Muscle of arm (tissue), 1 donor: ENCODE measurements at regions not wholly inside any gene's neighbourhood (a gene's known extent, or its start where the extent isn't known, plus 50 kb on each side); places are given as distances from the start of the nearest gene placed in this dataset.
A peak's percentile ranks its signal among the peaks of the same experiment; 100 is the strongest.

Experiments used
- DNase-seq: peaks from one replicate; pipeline ENCODE4 v3.0.0-alpha.2; 2013

DNA sequence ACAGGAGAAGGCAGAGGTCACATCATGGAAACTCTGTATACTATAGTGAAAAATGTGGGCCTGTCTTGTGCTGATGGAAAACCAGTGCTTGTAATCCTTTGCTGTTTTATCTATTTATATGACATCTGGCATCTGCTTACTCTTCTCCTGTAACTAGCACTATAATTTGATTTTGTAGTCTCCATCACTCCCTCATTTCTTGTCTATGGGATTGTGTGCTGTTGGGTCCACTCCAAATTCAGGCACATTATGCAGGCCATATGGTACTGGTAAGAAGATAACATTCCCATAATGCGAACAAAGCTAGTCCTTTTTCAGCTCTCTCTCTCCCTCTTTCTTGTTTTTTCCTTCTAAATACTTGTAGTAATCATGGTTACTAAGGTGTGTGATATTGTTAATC is 581.2 kb upstream of the IGFBP7 start:
- no peak for DNase-seq

- DNase-seq: no peak
These were observed 579.6 kb upstream of the IGFBP7 start for GRCh38 chr4:57689693-57690205.

GRCh38 chr4:57682275-57682674 is 572.1 kb upstream of the IGFBP7 start:
- no peak for DNase-seq

DNA sequence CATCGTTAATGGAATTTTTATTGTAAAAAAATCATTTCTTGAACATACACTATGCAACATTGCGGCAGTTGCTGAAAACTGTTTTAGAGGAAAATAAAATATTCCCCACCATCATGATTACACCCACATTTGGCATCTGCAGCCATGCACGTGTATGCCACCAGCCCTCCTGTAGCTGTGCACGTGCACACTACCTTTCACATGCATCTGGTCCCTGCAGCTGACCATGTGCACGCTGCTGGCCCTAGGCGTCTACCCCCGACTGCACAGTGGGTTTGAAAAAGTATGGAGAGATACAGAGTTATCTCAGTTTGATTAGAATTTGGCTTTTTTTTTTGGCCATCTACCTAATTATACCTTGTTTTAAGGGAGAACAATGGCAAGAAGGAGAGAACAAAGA is 569.8 kb upstream of the IGFBP7 start:
- DNase-seq: no peak

- DNase-seq: no peak
These were observed 566.2 kb upstream of the IGFBP7 start for GRCh38 chr4:57676394-57676793.

GRCh38 chr4:57672846-57673433 is 562.8 kb upstream of the IGFBP7 start:
- no peak for DNase-seq

- DNase-seq: no peak
These were observed 558.4 kb upstream of the IGFBP7 start for GRCh38 chr4:57668621-57669020.

DNA sequence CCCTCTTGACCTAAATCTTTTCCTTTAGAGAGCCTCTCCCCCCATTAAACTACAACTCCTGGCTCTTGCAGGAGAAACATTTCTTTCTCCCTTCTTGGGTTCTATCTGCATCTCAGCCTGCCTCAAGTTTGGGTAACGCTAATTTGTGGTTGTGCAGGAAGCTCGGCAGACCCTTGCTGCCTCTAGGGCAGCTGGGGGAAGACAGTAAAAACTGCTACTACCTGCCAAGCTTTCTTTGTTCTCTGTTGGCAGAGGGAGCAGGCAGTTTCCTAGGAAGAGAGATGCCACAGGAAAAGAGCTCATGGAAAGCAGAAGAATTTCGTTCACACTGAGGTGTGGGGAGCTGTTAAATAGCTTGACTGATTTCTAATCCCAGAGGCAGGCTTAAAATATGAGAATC is 555.6 kb upstream of the IGFBP7 start:
- no peak for DNase-seq

DNA sequence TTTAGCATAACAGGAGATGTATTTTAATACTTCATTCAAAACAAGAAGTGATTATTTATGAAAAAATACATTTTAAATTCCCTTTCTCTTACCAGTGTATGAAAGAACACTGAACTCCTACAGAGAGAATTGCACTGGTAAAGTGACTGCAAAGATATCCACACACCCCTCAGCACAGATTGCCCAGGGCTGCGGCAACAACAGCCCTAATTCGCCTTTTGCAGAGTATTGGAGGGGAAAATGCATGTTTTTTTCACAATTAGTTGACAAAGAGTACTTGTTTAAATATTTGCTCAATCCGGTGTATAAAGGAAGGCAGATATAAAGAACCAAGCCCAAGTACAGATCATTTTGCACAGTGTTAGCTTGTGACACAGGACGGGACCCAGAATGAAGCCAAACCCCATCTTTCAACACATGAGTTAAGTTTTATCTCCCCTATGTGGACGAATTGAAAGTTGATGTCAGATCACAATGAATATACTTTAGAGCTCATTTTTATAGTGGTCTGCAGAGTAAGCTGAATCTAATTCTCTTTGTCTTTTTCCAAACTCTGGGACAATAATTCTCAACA is 551.4 kb upstream of the IGFBP7 start:
- DNase-seq: peak; percentile 2

GRCh38 chr4:57658673-57659072 is 548.5 kb upstream of the IGFBP7 start:
- no peak for DNase-seq

GRCh38 chr4:57658188-57658587 is 548.0 kb upstream of the IGFBP7 start:
- DNase-seq: no peak

- no peak for DNase-seq
These were observed 545.2 kb upstream of the IGFBP7 start for GRCh38 chr4:57655342-57655741.

DNA sequence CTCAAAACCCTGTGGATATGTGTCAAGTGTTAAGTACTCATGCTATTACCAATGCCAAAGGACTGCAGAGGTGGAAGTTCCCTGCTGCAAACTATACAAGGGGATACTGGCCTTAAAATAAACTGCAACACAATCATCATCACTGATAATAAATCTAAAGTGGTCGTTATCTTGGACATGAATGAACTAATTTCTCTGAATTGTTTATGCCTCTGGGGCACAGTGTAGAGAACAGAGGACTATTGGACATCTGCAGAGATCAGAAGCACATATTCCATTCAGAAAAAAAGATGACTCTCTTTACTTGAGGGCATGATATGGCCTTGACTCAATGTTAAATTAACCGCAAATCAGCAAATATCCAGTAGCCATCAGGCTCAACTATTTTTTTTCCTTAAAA is 542.6 kb upstream of the IGFBP7 start:
- DNase-seq: no peak

DNA sequence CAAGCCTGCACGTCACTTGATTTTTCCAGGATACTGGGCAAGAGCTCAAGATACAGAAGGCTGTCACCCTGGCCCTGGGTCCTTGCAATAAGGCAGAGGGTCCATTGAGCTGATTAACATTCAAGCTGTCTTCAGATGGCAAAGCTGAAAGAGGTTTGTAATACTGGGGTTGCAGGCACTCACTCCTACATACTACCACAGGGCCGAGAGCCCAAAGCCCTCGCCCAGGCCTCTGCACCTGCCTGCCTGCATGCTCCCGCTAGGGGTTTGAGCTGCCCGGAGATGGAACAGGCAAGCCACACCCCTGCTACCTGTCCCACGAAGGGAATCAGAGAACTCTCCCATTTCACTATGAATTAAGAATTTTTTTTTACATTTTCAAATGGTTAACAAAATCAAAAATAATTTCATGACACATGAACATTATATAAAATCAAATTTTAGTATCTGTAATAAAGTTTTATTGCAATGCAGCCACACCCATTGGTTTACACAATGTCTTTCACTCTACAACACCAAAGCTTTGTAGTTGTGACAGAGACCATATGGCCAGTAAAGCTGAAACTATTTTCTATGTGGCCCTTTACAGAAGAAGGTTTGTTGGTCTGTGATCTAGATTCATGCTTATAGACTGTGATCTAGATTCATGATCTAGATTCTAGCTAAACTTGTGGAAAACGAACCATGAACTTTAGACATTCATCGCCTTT is 530.4 kb upstream of the IGFBP7 start:
- no peak for DNase-seq

DNA sequence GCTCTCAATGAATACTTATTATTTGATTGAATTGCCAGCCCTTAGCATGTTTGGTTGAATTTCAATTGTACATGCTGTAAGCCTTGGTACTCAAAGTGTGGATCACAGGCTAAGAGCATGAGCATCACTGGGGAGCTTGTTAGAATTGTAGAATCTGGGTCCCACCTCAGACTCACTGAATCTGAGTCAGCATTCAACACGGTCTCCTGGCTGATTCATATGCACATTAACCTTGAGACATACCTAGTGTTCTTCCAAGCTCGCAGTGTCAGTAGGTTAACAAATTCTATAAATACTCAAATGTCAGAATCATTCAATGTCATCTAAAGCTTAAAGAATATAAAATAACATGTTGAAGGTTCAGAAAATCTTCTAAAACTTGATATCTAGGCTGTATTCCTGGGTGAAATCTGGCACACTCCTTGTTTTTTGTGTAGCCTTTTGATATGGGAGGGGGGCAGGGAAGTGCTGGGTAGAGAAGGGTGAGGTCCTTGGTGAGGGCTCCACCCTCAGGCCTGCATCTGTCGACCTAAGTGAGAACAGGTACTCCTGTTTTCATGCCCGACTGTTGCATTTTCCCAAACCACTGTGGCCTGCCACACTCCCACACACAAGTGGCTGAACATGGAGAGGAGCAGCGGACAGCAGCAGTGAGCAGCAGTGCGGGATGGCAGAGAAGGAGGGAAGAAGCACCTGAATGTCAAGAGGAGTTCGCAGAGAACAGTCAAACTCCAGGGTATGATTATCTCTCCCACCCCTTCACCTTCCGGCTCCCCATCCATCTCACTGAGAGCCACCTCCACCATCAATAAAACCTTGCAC is 529.6 kb upstream of the IGFBP7 start:
- DNase-seq: no peak

GRCh38 chr4:57635910-57636309 is 525.7 kb upstream of the IGFBP7 start:
- DNase-seq: no peak

- DNase-seq: no peak
These were observed 523.2 kb upstream of the IGFBP7 start for GRCh38 chr4:57633212-57633859.

DNA sequence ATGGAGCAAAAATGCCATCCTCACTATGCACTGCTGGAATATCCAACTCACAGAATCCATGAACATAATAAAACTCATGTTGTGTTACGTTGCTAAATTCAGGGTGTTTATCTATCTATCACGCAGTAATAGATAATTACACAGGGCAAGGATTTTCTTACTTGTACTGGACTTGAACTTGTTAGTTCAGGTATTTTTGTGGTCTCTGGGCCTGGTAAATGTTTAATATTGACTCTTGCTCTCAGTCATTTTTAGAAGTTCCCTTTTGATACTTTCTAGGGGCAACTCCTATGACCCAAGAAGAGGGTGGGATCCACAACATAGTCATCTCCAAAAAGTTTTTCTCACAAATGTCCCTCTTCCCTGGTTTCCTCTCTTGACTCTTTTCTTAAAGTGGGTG is 522.4 kb upstream of the IGFBP7 start:
- no peak for DNase-seq

- no peak for DNase-seq
These were observed 521.0 kb upstream of the IGFBP7 start for GRCh38 chr4:57631147-57631546.

DNA sequence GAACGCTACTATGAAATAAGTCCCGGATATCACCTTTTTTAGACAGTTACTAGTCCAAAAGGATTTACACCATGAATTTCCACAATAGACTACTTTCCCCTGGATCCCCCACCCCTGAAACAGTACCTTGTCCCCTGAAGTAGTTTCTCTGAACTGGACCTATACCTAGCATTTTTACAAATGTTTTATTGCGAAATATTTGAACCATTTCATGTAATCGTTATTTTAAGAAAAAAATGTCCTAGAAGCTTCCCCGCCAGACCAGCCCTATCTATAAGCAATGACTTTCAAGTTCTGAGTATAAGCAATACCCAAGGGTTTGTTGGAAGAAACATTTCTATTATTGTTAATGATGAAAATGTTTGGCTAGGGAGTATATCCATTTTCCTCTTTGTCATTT is 517.8 kb upstream of the IGFBP7 start:
- DNase-seq: no peak

DNA sequence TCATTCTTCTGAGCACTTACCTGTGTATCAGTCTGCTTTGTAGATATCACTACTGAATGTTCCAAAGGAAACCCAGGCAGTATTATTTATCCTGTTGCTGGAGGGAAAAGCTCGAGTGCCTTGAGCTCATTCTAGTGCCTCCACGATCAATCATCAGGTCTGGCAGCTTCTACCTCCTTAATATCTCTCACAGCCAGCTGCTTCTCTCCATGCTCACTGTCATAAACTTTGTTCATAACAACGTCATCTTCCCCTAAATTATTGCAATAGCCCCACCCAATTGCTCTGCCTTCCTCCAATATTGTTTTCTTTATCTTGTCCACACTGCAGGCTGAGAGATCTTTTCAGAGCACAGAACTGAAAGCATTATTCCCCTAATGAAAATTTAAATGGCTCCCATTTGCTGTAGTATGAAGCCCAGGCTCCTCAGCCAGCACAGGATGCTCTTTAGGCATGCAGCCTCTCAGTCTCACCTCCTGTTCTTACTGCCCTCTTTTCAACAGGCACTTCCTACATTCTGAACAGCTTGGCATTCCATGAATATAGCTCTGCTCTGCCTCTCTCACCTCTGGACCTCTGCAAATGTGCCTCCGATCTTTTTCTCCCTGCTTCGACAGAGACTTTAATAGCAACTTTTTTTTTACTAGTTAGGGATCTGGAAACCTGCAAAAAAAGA is 504.2 kb upstream of the IGFBP7 start:
- no peak for DNase-seq
